BJ (cell line): ENCODE measurements at regions not wholly inside any gene's neighbourhood (a gene's known extent, or its start where the extent isn't known, plus 50 kb on each side); places are given as distances from the start of the nearest gene placed in this dataset.

Source experiments
- CTCF ChIA-PET: fragments of 350-600 bp; formaldehyde crosslinking; extraction: SDS; loops from one replicate; lab custom pipeline; 2021; ENCODE audit warnings: antibody characterized with exemption, inconsistent platforms; lab: Yijun Ruan, JAX
- POLR2A ChIA-PET: fragments of 300-600 bp; sonication (Branson Sonifier 250); formaldehyde crosslinking; extraction: SDS; loops from one replicate; lab custom pipeline; 2021; ENCODE audit warnings: antibody characterized with exemption; lab: Charles Lee
- DNase-seq: peaks from one replicate; pipeline ENCODE4 v3.0.0-alpha.2; 2011; ENCODE audit warnings: low read depth
- H3K27me3 ChIP-seq: 2 replicates; pipeline ENCODE4 v1.6.0; 2011; ENCODE audit warnings: low read length; ENCODE audit not compliant: control insufficient read depth, insufficient read depth
- H3K36me3 ChIP-seq: 2 replicates; pipeline ENCODE4 v1.5.1; 2011; ENCODE audit warnings: low read length; ENCODE audit not compliant: control insufficient read depth, insufficient read depth
- H3K4me3 ChIP-seq: 2 replicates; pipeline ENCODE4 v1.5.1; 2011; ENCODE audit warnings: low read depth, mild to moderate bottlenecking, control low read depth, low read length
- TF ChIP-seq, protein P1 (sequence below): IDR thresholded peaks from 2 replicates; pipeline ENCODE4 v1.5.1; 2011; ENCODE audit warnings: low read depth, mild to moderate bottlenecking, control low read depth, inconsistent platforms, low read length, moderate library complexity; ENCODE audit not compliant: insufficient read depth

GRCh38 chr2:125942585-125943424, 713.2 kb upstream of the GYPC start:
- CTCF ChIA-PET: interaction anchor here (0.6 kb wide), 1 partner anchor 10 kb away, joined by 3 read pairs; no protein-coding TSS in a partner anchor
- Histone ChIP-seq H3K27me3 (no peaks in the 10 kb centered on the region), H3K36me3 (no peaks in the 10 kb centered on the region), H3K4me3 (no peak overlapping the region)
- POLR2A ChIA-PET: no interaction called here
- TF ChIP-seq, protein P1, sequence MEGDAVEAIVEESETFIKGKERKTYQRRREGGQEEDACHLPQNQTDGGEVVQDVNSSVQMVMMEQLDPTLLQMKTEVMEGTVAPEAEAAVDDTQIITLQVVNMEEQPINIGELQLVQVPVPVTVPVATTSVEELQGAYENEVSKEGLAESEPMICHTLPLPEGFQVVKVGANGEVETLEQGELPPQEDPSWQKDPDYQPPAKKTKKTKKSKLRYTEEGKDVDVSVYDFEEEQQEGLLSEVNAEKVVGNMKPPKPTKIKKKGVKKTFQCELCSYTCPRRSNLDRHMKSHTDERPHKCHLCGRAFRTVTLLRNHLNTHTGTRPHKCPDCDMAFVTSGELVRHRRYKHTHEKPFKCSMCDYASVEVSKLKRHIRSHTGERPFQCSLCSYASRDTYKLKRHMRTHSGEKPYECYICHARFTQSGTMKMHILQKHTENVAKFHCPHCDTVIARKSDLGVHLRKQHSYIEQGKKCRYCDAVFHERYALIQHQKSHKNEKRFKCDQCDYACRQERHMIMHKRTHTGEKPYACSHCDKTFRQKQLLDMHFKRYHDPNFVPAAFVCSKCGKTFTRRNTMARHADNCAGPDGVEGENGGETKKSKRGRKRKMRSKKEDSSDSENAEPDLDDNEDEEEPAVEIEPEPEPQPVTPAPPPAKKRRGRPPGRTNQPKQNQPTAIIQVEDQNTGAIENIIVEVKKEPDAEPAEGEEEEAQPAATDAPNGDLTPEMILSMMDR: no peak
- DNase-seq: no peak

GRCh38 chr2:125959047-125959446, 696.9 kb upstream of the GYPC start:
- CTCF ChIA-PET: no interaction called here

GRCh38 chr2:125961739-125962138, 694.2 kb upstream of the GYPC start:
- no peak for DNase-seq
- ChIA-PET CTCF (no interaction called here), POLR2A (no interaction called here)
- no peak overlapping the region for H3K4me3 ChIP-seq
- no peaks in the 10 kb centered on the region for H3K27me3 ChIP-seq
- no peaks in the 10 kb centered on the region for H3K36me3 ChIP-seq
- TF ChIP-seq, protein P1: no peak

More at GRCh38 chr2:125959047-125959446, 696.9 kb upstream of the GYPC start:
- TF ChIP-seq, protein P1: no peak
- Histone ChIP-seq H3K36me3 (no peaks in the 10 kb centered on the region), H3K27me3 (no peaks in the 10 kb centered on the region), H3K4me3 (no peak overlapping the region)
- POLR2A ChIA-PET: no interaction called here
- DNase-seq: no peak

DNA sequence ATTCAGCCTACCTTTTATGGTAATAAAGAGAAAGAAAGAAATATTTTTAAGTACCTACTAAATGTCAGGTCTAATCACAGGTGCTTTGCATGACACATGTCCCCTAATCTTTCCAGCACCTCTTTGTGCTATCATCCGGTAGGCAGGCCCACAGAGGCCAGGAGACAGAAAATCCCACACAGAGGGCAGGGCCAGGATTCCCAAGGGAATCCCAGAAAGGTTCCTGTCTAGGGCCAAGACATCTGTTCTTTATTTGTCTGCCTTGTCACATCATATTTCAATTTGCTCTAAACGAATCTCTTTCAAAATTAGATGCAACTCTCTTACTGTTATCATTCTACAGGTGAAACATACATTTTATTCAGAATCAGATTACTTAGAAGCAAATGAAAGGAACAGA, 676.1 kb upstream of the GYPC start:
- no peak for DNase-seq
- H3K36me3 ChIP-seq: no peaks in the 10 kb centered on the region
- CTCF ChIA-PET: no interaction called here
- POLR2A ChIA-PET: no interaction called here
- TF ChIP-seq, protein P1: no peak
- no peaks in the 10 kb centered on the region for H3K27me3 ChIP-seq
- H3K4me3 ChIP-seq: no peak overlapping the region

DNA sequence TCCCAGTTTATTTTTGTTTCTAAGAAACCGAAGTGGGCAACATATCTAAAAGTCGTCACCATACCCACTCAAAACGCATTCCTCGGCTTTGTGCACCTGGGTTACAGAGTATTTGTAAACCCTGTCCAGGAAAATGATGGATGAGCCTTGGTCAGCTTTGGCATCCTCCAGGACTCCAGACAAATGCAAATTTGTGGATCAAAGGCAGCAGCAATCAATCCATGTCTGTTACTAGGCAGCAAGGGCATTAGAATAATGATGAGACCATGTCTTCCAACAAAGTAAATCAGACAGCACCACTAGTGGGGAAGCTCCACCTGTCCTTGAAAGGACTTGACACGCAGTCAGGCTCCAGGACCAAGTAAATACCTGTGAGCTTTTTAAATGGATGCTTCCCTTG, 672.6 kb upstream of the GYPC start:
- TF ChIP-seq, protein P1: no peak
- no peaks in the 10 kb centered on the region for H3K27me3 ChIP-seq

More for the DNA sequence above, 672.6 kb upstream of the GYPC start:
- Histone ChIP-seq H3K4me3 (no peak overlapping the region), H3K36me3 (no peaks in the 10 kb centered on the region)
- DNase-seq: no peak
- ChIA-PET POLR2A (no interaction called here), CTCF (no interaction called here)
